ENCODE measurements at regions not wholly inside any gene's neighbourhood (a gene's known extent, or its start where the extent isn't known, plus 50 kb on each side); places are given as distances from the start of the nearest gene placed in this dataset.
A peak's percentile ranks its signal among the peaks of the same experiment; 100 is the strongest.

GRCh38 chr3:5426094-5426883, 238.8 kb downstream of the EDEM1 start:
- Mint-ChIP-seq H3K4me3 (no peak overlapping the region), H3K4me1 (peaks cover 4 to 22% (median 9%) of the 10 kb centered on the region in 4 donors), H3K27ac (no peak overlapping the region), H3K27me3 (peaks cover 0 to 21% (median 8%) of the 10 kb centered on the region in 5 donors), H3K9me3 (no peaks in the 10 kb centered on the region), H3K36me3 (no peaks in the 10 kb centered on the region)
- POLR2A ChIA-PET, result no interaction called here
- DNase-seq (peak in 8 of 10 donors; percentile 11 to 47 (median 28)), ATAC-seq (peak; percentile 46 to 60)

- H3K4me1 Mint-ChIP-seq, result peaks cover 4 to 22% (median 9%) of the 10 kb centered on the region in 4 donors
- POLR2A ChIA-PET, result no interaction called here
Observed at GRCh38 chr3:5427021-5427420, 239.5 kb downstream of the EDEM1 start.

DNA sequence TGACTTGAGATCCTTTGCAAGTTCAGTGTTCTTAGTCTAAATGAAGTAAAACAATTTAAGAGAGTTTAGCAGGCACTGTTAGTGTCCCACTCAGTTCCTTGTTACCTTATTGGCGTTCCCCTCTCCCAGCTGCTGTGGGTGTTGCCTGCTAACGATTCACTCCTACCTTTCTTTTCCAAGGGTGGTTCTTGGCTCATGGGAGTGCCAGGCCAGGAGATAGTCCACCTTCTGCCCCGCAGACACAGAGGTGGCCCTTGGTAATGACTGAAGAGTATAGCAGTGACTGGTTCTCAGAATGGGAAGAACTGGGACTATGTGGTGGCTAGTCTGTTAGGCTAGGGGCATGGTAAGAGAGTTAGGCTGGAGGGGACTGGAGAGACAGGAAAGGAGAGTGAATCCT, 240.4 kb downstream of the EDEM1 start:
- H3K9me3 Mint-ChIP-seq, result no peaks in the 10 kb centered on the region
- no peaks in the 10 kb centered on the region for H3K36me3 Mint-ChIP-seq
- no peak overlapping the region for H3K27ac Mint-ChIP-seq
- no peak for DNase-seq
- ATAC-seq, result no peak
- H3K4me3 Mint-ChIP-seq, result no peak overlapping the region
- H3K4me1 Mint-ChIP-seq, result peaks cover 4 to 22% (median 9%) of the 10 kb centered on the region in 4 donors
- POLR2A ChIA-PET, result no interaction called here
- H3K27me3 Mint-ChIP-seq, result peaks cover 0 to 21% (median 8%) of the 10 kb centered on the region in 5 donors

More at GRCh38 chr3:5427021-5427420, 239.5 kb downstream of the EDEM1 start:
- ATAC-seq, result no peak
- no peaks in the 10 kb centered on the region for H3K36me3 Mint-ChIP-seq
- no peak for DNase-seq
- no peaks in the 10 kb centered on the region for H3K9me3 Mint-ChIP-seq
- no peak overlapping the region for H3K27ac Mint-ChIP-seq
- H3K4me3 Mint-ChIP-seq, result no peak overlapping the region
- H3K27me3 Mint-ChIP-seq, result peaks cover 0 to 21% (median 8%) of the 10 kb centered on the region in 5 donors

DNA sequence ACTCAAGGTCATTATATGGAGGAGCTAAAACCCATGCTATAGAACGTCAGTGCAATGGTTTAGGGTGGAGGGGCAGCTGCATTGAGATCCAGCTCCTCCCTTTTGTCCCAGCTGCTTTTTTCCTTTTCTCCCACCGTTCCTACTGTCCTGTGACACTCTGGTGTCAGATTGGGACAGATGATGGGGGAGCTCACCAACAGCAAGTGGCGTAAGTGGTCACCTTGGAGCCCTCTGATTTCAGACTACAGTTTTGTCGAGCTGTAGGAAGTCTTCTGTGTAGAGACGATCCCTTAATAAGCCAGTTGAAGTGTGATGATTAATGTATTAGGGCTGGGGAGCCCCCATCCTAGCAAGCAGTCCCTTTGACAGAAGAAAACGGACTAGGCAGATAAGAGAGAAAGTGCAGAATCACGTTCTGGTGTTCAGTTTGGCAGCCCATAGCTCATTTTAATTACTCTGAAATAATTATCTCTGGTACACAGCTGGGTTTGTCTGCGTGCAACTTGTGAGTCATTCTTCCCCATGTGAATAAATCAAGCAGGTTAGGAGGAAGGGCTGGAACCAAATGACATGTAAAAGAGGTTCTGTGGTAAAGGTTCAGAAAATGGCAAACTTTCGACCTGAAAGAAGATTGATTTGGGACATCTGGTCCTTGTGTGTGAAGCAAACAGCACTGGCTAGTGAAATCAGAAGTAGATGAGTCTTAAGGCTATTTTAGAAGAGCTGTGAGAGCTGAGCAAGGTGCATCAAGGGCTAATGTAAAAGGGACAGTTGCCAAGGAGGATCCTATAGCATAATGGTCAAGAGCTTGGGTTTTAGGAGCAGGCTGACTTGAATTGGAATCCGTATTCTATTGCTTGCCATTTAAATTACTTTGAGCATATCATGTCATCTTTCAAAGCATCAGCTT, 241.4 kb downstream of the EDEM1 start:
- no peaks in the 10 kb centered on the region for H3K36me3 Mint-ChIP-seq
- no peak for DNase-seq
- POLR2A ChIA-PET, result no interaction called here
- no peak for ATAC-seq
- peaks cover 0 to 24% (median 8%) of the 10 kb centered on the region in 5 donors for H3K27me3 Mint-ChIP-seq
- no peak overlapping the region for H3K27ac Mint-ChIP-seq
- H3K9me3 Mint-ChIP-seq, result no peaks in the 10 kb centered on the region
- H3K4me3 Mint-ChIP-seq, result no peak overlapping the region
- peaks cover 4 to 20% (median 9%) of the 10 kb centered on the region in 4 donors for H3K4me1 Mint-ChIP-seq

DNA sequence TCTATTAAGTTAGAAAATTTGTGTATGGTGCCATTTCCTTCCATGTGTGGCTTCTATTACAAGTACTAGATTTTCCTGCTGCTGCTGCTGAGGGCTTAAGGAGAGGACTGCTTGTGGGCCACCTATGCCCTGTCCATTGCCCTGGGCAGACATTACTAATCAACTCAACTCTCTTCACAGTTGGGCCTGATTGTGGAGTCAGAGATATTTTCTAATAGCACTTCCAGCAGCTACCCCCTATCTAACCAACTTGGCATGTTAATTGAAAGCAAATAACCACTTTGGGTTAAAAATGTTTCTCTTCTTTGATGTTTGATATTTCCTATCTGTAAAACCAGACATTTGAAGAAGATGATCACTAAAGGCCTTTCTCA, 242.0 kb downstream of the EDEM1 start:
- H3K36me3 Mint-ChIP-seq, result no peaks in the 10 kb centered on the region
- DNase-seq, result no peak
- H3K4me3 Mint-ChIP-seq, result no peak overlapping the region
- POLR2A ChIA-PET, result no interaction called here
- H3K4me1 Mint-ChIP-seq, result peaks cover 4 to 20% (median 9%) of the 10 kb centered on the region in 4 donors
- ATAC-seq, result no peak
- H3K27ac Mint-ChIP-seq, result no peak overlapping the region
- peaks cover 0 to 26% (median 8%) of the 10 kb centered on the region in 5 donors for H3K27me3 Mint-ChIP-seq
- H3K9me3 Mint-ChIP-seq, result no peaks in the 10 kb centered on the region

- Mint-ChIP-seq H3K36me3 (no peaks in the 10 kb centered on the region), H3K9me3 (no peaks in the 10 kb centered on the region), H3K4me1 (peaks cover 4 to 20% (median 9%) of the 10 kb centered on the region in 4 donors), H3K4me3 (no peak overlapping the region), H3K27ac (no peak overlapping the region), H3K27me3 (peaks cover 0 to 25% (median 8%) of the 10 kb centered on the region in 5 donors)
- POLR2A ChIA-PET, result no interaction called here
- ATAC-seq (no peak), DNase-seq (no peak)
Observed at GRCh38 chr3:5430701-5431100, 243.2 kb downstream of the EDEM1 start.

- H3K27me3 Mint-ChIP-seq, result peaks cover 0 to 23% (median 3%) of the 10 kb centered on the region in 5 donors
- ATAC-seq (no peak), DNase-seq (no peak)
- POLR2A ChIA-PET, result no interaction called here
- H3K9me3 Mint-ChIP-seq, result no peaks in the 10 kb centered on the region
- no peaks in the 10 kb centered on the region for H3K36me3 Mint-ChIP-seq
- no peak overlapping the region for H3K27ac Mint-ChIP-seq
- H3K4me1 Mint-ChIP-seq, result peaks cover 2 to 18% (median 6%) of the 10 kb centered on the region in 4 donors
- H3K4me3 Mint-ChIP-seq, result no peak overlapping the region
Observed at GRCh38 chr3:5431146-5431545, 243.6 kb downstream of the EDEM1 start.

DNA sequence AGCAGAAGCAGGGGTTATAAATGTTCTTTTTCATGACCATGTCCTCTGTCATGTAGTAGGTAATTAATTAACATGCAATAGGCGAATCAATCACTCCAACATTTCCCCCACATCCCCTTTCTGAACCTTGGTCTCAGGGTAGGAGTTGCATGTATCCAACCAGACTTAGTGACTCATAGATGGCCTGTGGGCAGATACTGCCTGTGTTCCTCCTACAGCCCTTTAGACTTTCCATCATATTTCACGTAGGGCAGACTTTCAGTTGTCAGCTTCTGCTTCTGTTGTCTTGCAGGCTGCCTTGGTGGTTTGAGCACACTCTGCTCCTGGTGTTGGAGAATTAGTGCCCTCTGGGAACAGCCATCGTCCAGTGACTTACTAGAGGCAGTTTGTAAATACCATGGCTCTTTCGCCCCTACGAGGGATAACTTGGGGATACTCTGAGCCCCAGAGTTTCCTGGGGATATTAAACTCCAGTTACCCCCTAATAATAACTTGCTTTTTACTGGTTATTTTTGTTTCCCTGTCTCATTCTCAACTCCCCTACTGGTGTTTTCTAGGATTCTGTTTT, 244.4 kb downstream of the EDEM1 start:
- Mint-ChIP-seq H3K36me3 (no peaks in the 10 kb centered on the region), H3K27me3 (peaks cover 0 to 16% (median 0%) of the 10 kb centered on the region in 5 donors), H3K4me1 (peaks cover 0 to 11% (median under 1%) of the 10 kb centered on the region in 4 donors), H3K9me3 (no peaks in the 10 kb centered on the region), H3K4me3 (no peak overlapping the region), H3K27ac (no peak overlapping the region)
- POLR2A ChIA-PET, result no interaction called here
- DNase-seq (no peak), ATAC-seq (no peak)

- H3K27me3 Mint-ChIP-seq, result peaks cover 2 to 24% (median 13%) of the 10 kb centered on the region in 5 donors
- ATAC-seq, result no peak
- POLR2A ChIA-PET, result no interaction called here
Observed at GRCh38 chr3:5437296-5437782, 249.8 kb downstream of the EDEM1 start.

DNA sequence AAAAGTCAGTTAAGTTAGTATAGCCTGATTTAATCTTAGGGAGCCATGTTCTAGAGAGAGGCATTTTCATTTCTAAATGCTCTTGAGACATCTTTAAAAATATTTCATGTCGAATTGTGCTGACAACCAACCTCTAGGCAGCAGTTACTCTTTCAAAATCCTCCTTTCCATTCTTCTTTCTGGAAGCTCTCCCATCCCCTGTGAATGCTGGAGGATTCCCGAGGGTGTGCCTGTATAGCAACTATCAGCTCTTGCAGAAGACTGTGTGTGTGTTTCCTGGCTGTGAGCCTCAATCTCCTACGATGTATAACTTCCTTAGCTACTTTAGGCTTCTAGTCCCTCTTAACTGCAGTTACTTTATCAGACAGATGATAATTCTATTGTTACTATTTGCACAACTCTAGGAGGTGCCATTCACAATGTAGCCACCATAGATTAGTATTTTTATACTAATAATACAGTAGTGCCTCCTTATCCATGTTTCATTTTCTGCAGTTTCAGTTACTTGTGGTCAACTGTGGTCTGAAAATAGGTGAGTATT, 250.3 kb downstream of the EDEM1 start:
- POLR2A ChIA-PET, result no interaction called here
- ATAC-seq (no peak), DNase-seq (no peak)
- H3K4me1 Mint-ChIP-seq, result peaks cover 0 to 2% (median 0%) of the 10 kb centered on the region in 4 donors
- no peaks in the 10 kb centered on the region for H3K36me3 Mint-ChIP-seq
- no peak overlapping the region for H3K27ac Mint-ChIP-seq
- peaks cover 2 to 24% (median 13%) of the 10 kb centered on the region in 5 donors for H3K27me3 Mint-ChIP-seq
- no peak overlapping the region for H3K4me3 Mint-ChIP-seq
- H3K9me3 Mint-ChIP-seq, result no peaks in the 10 kb centered on the region

More at GRCh38 chr3:5437296-5437782, 249.8 kb downstream of the EDEM1 start:
- Mint-ChIP-seq H3K4me1 (peaks cover 0 to 2% (median 0%) of the 10 kb centered on the region in 4 donors), H3K27ac (no peak overlapping the region), H3K9me3 (no peaks in the 10 kb centered on the region), H3K36me3 (no peaks in the 10 kb centered on the region), H3K4me3 (no peak overlapping the region)
- no peak for DNase-seq

DNA sequence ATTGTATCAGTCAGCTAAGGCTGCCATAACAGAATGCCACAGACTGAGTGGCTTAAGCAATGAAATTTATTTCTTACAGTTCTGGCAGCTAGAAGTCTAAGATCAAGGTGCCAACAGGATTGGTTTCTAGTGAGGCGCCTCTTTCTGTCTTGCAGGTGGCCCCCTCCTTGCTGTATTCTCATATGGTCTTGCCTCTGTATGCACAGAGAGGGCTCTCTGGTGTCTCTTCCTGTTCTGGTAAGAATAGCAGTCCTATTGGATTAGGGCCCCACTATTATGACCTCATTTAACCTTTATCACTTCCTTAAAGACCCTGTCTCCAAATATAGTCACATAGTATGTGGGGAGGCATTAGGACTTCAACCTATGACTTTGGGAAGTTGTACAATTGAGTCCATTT, 253.9 kb downstream of the EDEM1 start:
- POLR2A ChIA-PET, result no interaction called here
- Mint-ChIP-seq H3K4me3 (no peak overlapping the region), H3K27me3 (peaks cover 3 to 24% (median 14%) of the 10 kb centered on the region in 5 donors), H3K9me3 (peaks cover 0 to 9% (median 3%) of the 10 kb centered on the region in 9 donors), H3K4me1 (peaks cover 0 to 2% (median 0%) of the 10 kb centered on the region in 4 donors), H3K27ac (no peak overlapping the region), H3K36me3 (no peaks in the 10 kb centered on the region)
- ATAC-seq (no peak), DNase-seq (no peak)

- Mint-ChIP-seq H3K9me3 (peaks cover 0 to 9% (median 3%) of the 10 kb centered on the region in 9 donors), H3K36me3 (no peaks in the 10 kb centered on the region), H3K4me1 (peaks cover 0 to 2% (median 0%) of the 10 kb centered on the region in 4 donors), H3K27me3 (peaks cover 3 to 21% (median 13%) of the 10 kb centered on the region in 5 donors), H3K27ac (no peak overlapping the region), H3K4me3 (no peak overlapping the region)
- ATAC-seq, result no peak
- POLR2A ChIA-PET, result no interaction called here
- DNase-seq, result no peak
Observed at GRCh38 chr3:5442106-5442785, 254.7 kb downstream of the EDEM1 start.

All from naive thymus-derived CD8-positive, alpha-beta T cell (primary cell).